ENCODE measurements at regions not wholly inside any gene's neighbourhood (a gene's known extent, or its start where the extent isn't known, plus 50 kb on each side); places are given as distances from the start of the nearest gene placed in this dataset.

GRCh38 chr2:45192481-45192880 is 183.2 kb upstream of the SIX2 start:
- TF ChIP-seq CREB5 (CRISPR knock-in tag; IDR thresholded peaks at IDR 0.05; ENCODE audit: low read depth) = no peak
- TF ChIP-seq PATZ1 (CRISPR knock-in tag; IDR thresholded peaks at IDR 0.05; ENCODE audit: borderline replicate concordance) = no peak
- TF ChIP-seq BACH2 (CRISPR knock-in tag; IDR thresholded peaks at IDR 0.05; ENCODE audit: borderline replicate concordance) = no peak
- no peak for TF ChIP-seq CSRNP3 (CRISPR knock-in tag; IDR thresholded peaks at IDR 0.05)
